ENCODE measurements at regions not wholly inside any gene's neighbourhood (a gene's known extent, or its start where the extent isn't known, plus 50 kb on each side); places are given as distances from the start of the nearest gene placed in this dataset.
"Not testable (repeated sequence)": the region's sequence is repeated elsewhere in the genome, so short reads cannot be mapped to it uniquely, and the experiment has no call there.

GRCh38 chr10:118973744-118974143 is 55.8 kb upstream of the NANOS1 start:
- in situ Hi-C loops (cut with HindIII; ENCODE audit: low pct_unique_long_range_greater_than_20kb, low sequenced_read_pairs), result no loop called here
- DNase-seq (ENCODE audit: low read depth in 1 of 2, low spot score in 1 of 2), result no peak
- no peak for TF ChIP-seq JUND (IDR thresholded peaks at IDR 0.05; ENCODE audit: low read depth)

- in situ Hi-C loops (cut with HindIII; ENCODE audit: low pct_unique_long_range_greater_than_20kb, low sequenced_read_pairs), result no loop called here
- no peak for DNase-seq (ENCODE audit: low read depth in 1 of 2, low spot score in 1 of 2)
- TF ChIP-seq JUND (IDR thresholded peaks at IDR 0.05; ENCODE audit: low read depth), result no peak
Measured at GRCh38 chr10:118974951-118975350, 54.6 kb upstream of the NANOS1 start.

- in situ Hi-C loops (cut with HindIII; ENCODE audit: low pct_unique_long_range_greater_than_20kb, low sequenced_read_pairs); DNase-seq (ENCODE audit: low read depth in 1 of 2, low spot score in 1 of 2): not testable (repeated sequence)
Measured at GRCh38 chr10:118976219-118976618, 53.3 kb upstream of the NANOS1 start.

GRCh38 chr10:118977022-118977599 is 52.4 kb upstream of the NANOS1 start:
- no peak for DNase-seq (ENCODE audit: low read depth in 1 of 2, low spot score in 1 of 2)
- no peak for TF ChIP-seq JUND (IDR thresholded peaks at IDR 0.05; ENCODE audit: low read depth)
- in situ Hi-C loops (cut with HindIII; ENCODE audit: low pct_unique_long_range_greater_than_20kb, low sequenced_read_pairs), result no loop called here

GRCh38 chr10:118977835-118978234 is 51.7 kb upstream of the NANOS1 start:
- no peak for DNase-seq (ENCODE audit: low read depth in 1 of 2, low spot score in 1 of 2)
- in situ Hi-C loops (cut with HindIII; ENCODE audit: low pct_unique_long_range_greater_than_20kb, low sequenced_read_pairs), result no loop called here
- TF ChIP-seq JUND (IDR thresholded peaks at IDR 0.05; ENCODE audit: low read depth), result no peak

GRCh38 chr10:118978316-118978997 is 51.1 kb upstream of the NANOS1 start:
- DNase-seq (ENCODE audit: low read depth in 1 of 2, low spot score in 1 of 2), result no peak
- no peak for TF ChIP-seq JUND (IDR thresholded peaks at IDR 0.05; ENCODE audit: low read depth)
- in situ Hi-C loops (cut with HindIII; ENCODE audit: low pct_unique_long_range_greater_than_20kb, low sequenced_read_pairs), result no loop called here

- DNase-seq (ENCODE audit: low read depth in 1 of 2, low spot score in 1 of 2), result no peak
- no peak for TF ChIP-seq JUND (IDR thresholded peaks at IDR 0.05; ENCODE audit: low read depth)
- in situ Hi-C loops (cut with HindIII; ENCODE audit: low pct_unique_long_range_greater_than_20kb, low sequenced_read_pairs), result no loop called here
Measured at GRCh38 chr10:118978998-118979350, 50.5 kb upstream of the NANOS1 start.

DNA sequence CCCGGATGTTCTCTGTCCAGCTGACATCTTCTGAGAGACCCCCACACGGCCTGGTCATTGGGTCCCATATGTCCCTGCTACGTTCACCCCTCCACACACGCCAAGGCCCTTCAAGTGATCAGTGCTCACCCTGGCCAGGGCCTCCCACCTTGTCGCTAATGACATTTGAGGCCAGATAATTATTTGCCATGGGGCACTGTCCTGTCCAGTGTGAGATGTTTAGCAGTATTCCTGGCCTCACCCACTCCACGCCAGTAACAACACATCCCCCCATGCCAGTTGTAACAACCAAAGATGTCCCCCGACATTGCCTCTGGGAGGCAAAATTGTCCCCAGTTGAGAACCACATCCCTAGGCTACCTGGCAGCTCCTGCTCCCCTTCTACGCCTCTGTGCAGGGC is 49.9 kb upstream of the NANOS1 start:
- in situ Hi-C loops (cut with HindIII; ENCODE audit: low pct_unique_long_range_greater_than_20kb, low sequenced_read_pairs), result no loop called here
- DNase-seq (ENCODE audit: low read depth in 1 of 2, low spot score in 1 of 2), result no peak
- TF ChIP-seq JUND (IDR thresholded peaks at IDR 0.05; ENCODE audit: low read depth), result no peak
